ENCODE measurements at regions not wholly inside any gene's neighbourhood (a gene's known extent, or its start where the extent isn't known, plus 50 kb on each side); places are given as distances from the start of the nearest gene placed in this dataset.
"Not testable (repeated sequence)": the region's sequence is repeated elsewhere in the genome, so short reads cannot be mapped to it uniquely, and the experiment has no call there.

GRCh38 chr14:106348873-106349540, 822.6 kb downstream of the TMEM121 start:
- DNase-seq, result peak in 2 of 5 donors; percentile 29 to 73
- ATAC-seq; H3K36me3 ChIP-seq; H3K9me3 ChIP-seq; H3K27ac ChIP-seq; intact Hi-C loops (cut with DNase I); H3K4me3 ChIP-seq; H3K4me1 ChIP-seq: not testable (repeated sequence)
- TF ChIP-seq, protein P1, sequence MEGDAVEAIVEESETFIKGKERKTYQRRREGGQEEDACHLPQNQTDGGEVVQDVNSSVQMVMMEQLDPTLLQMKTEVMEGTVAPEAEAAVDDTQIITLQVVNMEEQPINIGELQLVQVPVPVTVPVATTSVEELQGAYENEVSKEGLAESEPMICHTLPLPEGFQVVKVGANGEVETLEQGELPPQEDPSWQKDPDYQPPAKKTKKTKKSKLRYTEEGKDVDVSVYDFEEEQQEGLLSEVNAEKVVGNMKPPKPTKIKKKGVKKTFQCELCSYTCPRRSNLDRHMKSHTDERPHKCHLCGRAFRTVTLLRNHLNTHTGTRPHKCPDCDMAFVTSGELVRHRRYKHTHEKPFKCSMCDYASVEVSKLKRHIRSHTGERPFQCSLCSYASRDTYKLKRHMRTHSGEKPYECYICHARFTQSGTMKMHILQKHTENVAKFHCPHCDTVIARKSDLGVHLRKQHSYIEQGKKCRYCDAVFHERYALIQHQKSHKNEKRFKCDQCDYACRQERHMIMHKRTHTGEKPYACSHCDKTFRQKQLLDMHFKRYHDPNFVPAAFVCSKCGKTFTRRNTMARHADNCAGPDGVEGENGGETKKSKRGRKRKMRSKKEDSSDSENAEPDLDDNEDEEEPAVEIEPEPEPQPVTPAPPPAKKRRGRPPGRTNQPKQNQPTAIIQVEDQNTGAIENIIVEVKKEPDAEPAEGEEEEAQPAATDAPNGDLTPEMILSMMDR (IDR thresholded peaks at IDR 0.05), result peak in 7 of 12 donors; percentile 11 to 57 (median 21)
- 28 to 47% (median 36%) methylated on average over 10 to 14 of the region's 18 CpGs for WGBS, 4 donors
- peaks cover 0 to 43% (median 12%) of the 10 kb centered on the region in 9 donors for H3K27me3 ChIP-seq

GRCh38 chr14:106349678-106350457, 823.5 kb downstream of the TMEM121 start:
- H3K9me3 ChIP-seq; H3K36me3 ChIP-seq; ATAC-seq; H3K4me1 ChIP-seq; intact Hi-C loops (cut with DNase I); DNase-seq; H3K4me3 ChIP-seq; H3K27ac ChIP-seq: not testable (repeated sequence)
- WGBS, 4 donors, result 66 to 69% (median 67%) methylated on average over 7 of the region's 7 CpGs
- H3K27me3 ChIP-seq, result peaks cover 0 to 38% (median 12%) of the 10 kb centered on the region in 9 donors

DNA sequence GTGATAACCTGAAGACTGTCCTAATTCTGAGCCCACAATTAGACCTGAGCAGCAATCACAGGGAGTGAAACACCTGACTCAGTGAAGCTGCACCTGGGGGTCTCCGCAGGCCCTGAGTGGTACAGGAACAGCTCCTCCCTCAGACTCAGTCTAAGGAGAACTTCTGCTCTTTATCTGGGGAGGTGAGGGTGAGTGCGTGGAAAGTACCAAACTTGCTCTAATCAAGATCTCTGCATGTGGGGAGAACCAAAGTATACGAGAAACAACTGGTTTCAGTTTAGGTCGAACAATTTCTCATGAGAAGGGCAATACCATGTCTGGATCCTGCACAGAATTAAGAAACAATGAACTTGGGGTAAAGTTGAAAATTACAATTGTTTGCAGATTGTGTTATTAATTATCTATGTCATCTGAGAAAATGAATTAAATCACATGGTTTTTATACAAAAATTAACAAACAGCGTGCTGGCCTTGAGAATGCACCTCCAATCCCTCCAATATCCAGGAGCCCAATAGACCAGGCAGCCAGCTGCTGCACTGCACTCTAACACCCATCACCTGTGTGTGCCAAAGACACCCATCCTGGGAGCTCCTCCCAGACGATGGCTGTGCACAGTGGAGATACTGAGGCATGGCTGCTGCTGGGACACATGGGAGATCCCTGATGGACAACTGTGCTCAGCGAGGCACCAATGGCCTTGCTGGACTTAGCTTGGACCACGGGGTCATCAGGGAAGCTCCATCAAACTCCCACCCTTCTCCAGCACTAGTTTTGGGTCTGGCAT, 828.8 kb downstream of the TMEM121 start:
- ATAC-seq; DNase-seq; H3K4me3 ChIP-seq; H3K4me1 ChIP-seq; H3K36me3 ChIP-seq; H3K9me3 ChIP-seq; H3K27ac ChIP-seq; intact Hi-C loops (cut with DNase I): not testable (repeated sequence)
- peaks cover 0 to 13% (median 0%) of the 10 kb centered on the region in 9 donors for H3K27me3 ChIP-seq
- 18 to 30% (median 27%) methylated on average over 7 to 8 of the region's 8 CpGs for WGBS, 4 donors

DNA sequence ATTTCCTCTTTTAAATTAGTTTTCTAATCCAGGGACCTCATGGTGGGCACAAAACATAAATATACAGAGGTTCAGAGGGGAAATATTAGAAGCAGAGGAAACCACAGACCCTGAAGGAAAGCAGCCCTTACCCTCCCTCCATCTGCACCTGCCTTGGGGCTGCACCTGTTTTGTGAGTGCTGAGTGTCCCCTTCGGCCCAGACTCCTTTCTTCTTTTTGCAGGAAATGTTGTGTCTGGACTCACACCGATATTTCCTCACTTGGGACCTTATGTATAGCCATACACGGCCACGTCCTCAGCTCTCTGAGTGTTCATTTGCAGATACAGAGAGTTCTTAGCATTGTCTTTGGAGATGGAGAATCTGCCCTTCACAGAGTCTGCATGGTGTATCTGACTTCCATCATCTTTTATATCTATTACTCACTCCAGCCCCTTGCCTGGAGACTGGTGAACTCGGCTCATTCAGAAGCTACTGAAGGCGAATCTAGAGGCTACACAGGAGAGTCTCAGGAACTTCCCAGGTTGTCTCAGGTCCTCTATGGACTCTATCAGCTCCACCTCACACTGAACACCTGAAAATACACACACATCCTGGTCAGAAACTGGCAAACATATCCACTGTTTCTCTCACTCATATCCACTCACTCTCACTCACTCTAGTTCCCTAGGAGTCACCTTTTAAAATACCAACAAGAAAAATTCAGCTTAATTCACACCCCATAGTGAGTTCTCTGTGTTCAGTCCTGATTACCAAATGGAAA, 829.7 kb downstream of the TMEM121 start:
- DNase-seq; H3K27ac ChIP-seq; H3K36me3 ChIP-seq; H3K4me3 ChIP-seq; H3K9me3 ChIP-seq; ATAC-seq; H3K4me1 ChIP-seq; intact Hi-C loops (cut with DNase I): not testable (repeated sequence)
- WGBS, 4 donors, result 34 to 49% (median 45%) methylated on average over 6 of the region's 6 CpGs
- H3K27me3 ChIP-seq, result peaks cover 0 to 13% (median 0%) of the 10 kb centered on the region in 9 donors

- intact Hi-C loops (cut with DNase I); H3K27ac ChIP-seq; DNase-seq; ATAC-seq; H3K4me3 ChIP-seq; H3K4me1 ChIP-seq; H3K9me3 ChIP-seq; H3K36me3 ChIP-seq: not testable (repeated sequence)
- WGBS, 4 donors, result 24 to 33% (median 31%) methylated on average over 2 of the region's 2 CpGs
- peaks cover 0 to 13% (median 0%) of the 10 kb centered on the region in 9 donors for H3K27me3 ChIP-seq
These were observed 830.2 kb downstream of the TMEM121 start for GRCh38 chr14:106356643-106356930.

DNA sequence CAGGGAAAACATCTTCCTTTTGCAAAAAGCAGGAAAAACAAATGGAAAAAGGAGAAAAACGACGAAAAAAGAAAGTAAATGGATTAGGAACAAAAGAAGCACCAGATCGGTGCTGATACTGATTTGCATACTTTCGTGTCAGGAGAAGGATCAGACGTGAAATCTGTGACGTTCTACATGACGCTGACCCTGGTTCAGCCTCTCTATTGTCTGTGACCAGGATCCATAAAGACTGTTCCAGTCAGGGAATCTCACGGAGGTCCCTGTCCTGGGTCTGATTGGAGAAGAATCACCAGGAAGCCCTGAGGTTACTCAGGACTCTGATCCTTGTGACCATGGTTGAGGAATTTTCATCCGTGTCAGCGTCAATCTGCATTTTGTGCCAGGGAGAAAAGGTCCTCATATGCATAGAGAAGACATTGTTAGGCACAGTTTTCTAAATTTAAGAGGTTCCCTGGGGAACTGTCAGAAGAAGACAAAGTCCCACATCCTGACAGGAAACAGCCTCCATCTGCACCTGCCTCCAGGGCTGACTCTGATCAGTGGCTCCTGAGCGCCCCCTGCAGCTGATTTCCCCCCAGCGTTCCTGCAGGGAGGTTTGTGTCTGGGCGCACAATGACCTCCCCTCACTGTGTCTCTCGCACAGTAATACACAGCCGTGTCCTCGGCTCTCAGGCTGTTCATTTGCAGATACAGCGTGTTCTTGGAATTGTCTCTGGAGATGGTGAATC, 832.9 kb downstream of the TMEM121 start:
- H3K9me3 ChIP-seq; H3K4me1 ChIP-seq; H3K4me3 ChIP-seq; DNase-seq; ATAC-seq; intact Hi-C loops (cut with DNase I); H3K27ac ChIP-seq; H3K36me3 ChIP-seq: not testable (repeated sequence)
- 43 to 62% (median 49%) methylated on average over 8 to 17 of the region's 17 CpGs for WGBS, 4 donors
- H3K27me3 ChIP-seq, result peaks cover 0 to 18% (median 0%) of the 10 kb centered on the region in 9 donors

DNA sequence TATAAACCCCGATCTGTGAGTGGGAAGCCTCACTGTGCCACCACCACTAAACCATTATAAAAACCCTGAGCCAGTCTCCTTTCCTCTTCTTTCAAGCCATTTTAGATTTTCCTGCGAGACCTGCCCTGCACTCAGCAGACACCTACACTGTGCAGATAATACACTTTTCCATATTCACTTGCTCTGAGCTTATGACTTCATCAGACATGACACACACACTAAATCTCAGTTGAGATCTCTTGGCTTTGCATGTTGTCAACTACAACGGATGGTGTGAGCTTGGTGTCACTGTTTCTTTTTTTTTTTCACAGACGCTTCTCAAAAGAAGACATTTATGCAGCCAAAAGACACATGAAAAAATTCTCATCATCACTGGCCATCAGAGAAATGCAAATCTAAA, 839.0 kb downstream of the TMEM121 start:
- H3K4me1 ChIP-seq; H3K4me3 ChIP-seq; intact Hi-C loops (cut with DNase I); H3K9me3 ChIP-seq; ATAC-seq; H3K36me3 ChIP-seq; H3K27ac ChIP-seq; DNase-seq: not testable (repeated sequence)
- peaks cover 0 to 11% (median 0%) of the 10 kb centered on the region in 9 donors for H3K27me3 ChIP-seq
- WGBS, 4 donors, result 18 to 46% (median 35%) methylated on average over 2 of the region's 4 CpGs

GRCh38 chr14:106365894-106366293, 839.5 kb downstream of the TMEM121 start:
- H3K4me3 ChIP-seq; intact Hi-C loops (cut with DNase I); H3K9me3 ChIP-seq; H3K27ac ChIP-seq; H3K36me3 ChIP-seq; H3K4me1 ChIP-seq; DNase-seq; ATAC-seq: not testable (repeated sequence)
- H3K27me3 ChIP-seq, result peaks cover 0 to 11% (median 0%) of the 10 kb centered on the region in 9 donors
- 40 to 57% (median 42%) methylated on average over 4 to 5 of the region's 5 CpGs for whole genome bisulfite sequencing, 4 donors

Data from heart left ventricle (tissue), 16 donors.